HG02973 (cell line): ENCODE measurements at regions not wholly inside any gene's neighbourhood (a gene's known extent, or its start where the extent isn't known, plus 50 kb on each side); places are given as distances from the start of the nearest gene placed in this dataset.
"Not testable (repeated sequence)": the region's sequence is repeated elsewhere in the genome, so short reads cannot be mapped to it uniquely, and the experiment has no call there.

Source experiments
- ATAC-seq: cut with Tn5 transposase; IDR thresholded peaks from one replicate; pipeline ENCODE4 v1.9.1; 2021; ENCODE audit warnings: moderate library complexity; ENCODE audit not compliant: unreplicated experiment

DNA sequence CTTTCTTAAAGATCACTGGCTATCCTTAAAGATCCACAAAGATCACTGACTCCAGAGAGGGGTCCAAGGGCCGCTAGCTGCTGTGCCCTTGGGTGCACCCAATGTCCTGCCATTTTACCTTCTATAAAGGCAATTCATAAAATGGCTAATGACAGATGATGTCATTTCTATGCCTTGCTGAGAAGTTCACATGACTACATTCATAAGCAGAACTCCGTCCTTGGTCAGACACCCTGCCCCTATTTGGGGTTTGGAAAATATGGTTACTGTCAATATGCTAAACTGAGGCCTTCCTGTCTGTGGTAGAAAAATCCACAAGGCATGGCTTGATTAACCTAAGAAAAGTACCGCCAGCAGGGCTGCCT is 60.9 kb upstream of the BMAL1 start:
- no peak for ATAC-seq

- not testable (repeated sequence) for ATAC-seq
Observed at GRCh38 chr11:13218685-13219084, 58.9 kb upstream of the BMAL1 start.

DNA sequence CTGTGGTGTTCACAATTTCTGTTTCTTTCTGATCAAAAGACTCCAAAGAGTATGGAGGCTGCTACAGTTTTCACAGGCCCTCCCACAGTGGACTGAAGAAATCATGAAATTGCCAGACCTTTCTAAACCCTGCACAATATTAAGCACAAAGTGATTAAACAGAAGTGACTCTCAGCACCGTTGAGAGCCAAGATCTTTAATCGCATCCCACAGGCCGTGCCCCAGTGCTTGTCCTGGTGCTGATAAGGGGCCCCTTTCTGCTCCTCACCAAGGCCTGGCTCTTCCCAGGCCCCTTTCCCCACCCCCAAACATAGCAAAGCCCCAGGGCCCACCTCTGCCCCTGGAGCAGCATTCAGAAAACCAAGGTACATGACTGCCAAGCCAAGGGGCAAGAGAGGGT is 57.4 kb upstream of the BMAL1 start:
- ATAC-seq = no peak

GRCh38 chr11:13221722-13222121 is 55.9 kb upstream of the BMAL1 start:
- ATAC-seq = no peak

GRCh38 chr11:13222285-13222684 is 55.3 kb upstream of the BMAL1 start:
- ATAC-seq = no peak

DNA sequence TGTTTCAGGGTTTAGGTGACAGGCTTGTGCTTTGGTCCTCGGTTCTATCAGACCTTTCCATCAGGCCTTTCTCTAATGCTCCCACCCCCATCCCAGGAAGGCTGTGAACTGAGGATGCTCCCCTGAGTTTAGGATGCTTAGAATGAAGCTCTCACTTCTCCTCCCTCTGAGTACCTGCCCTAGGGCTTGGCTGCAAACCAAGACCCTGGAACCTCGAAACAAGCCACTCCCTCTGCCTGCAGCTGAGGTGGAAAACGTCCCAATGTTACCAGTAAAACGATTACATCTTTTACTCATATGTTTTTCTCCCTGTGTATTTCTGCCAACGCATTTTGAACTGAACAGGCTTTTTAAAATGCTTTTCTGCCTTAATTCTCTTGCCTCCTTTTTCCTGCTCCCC is 54.5 kb upstream of the BMAL1 start:
- no peak for ATAC-seq

DNA sequence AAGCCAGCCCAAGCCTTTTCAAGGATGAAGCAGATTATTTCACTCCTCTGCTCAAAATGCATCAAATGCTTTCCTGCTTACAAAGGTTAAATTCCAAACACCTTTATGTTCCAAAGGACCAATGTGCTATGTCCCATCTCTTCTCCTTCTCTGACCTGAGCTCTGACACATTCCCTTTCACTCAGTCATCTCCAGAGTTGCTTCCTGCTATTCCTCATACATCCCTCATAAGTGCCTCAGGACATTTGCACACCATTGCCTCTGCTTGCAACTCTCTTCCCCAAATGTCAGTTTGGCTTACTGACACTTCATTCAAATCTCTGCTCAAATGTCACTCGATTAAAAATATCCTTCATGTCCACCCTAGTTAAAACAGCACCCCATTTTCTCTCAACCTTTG is 53.3 kb upstream of the BMAL1 start:
- no peak for ATAC-seq

GRCh38 chr11:13225038-13226001 is 52.3 kb upstream of the BMAL1 start:
- no peak for ATAC-seq

DNA sequence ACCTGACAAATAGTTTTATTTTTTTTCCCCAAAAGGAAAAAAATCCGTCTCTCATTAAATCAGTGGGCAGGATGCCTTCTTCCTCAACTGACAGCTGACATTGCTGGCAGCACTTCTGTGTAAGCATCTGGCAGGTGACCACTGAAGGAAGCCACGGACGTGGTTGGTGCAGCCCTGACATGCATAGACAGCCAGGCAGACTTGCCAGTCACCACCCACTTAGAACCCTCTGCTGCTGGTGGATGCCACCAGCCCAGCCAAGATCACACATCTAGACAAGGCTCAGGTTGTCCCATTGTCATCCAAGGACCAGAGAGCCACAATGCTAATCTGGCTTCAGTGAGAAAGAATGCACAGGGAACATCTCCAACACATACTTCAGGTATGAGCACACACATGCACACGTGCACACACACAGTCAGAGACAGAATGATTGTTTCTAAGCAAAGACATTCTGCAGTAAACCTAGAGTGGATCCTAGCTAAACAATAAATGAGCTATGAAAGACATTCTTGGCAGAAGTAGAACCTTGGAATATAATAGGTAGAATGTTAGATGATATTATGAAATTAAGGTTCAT is 49.8 kb upstream of the BMAL1 start:
- no peak for ATAC-seq
